ENCODE measurements at regions not wholly inside any gene's neighbourhood (a gene's known extent, or its start where the extent isn't known, plus 50 kb on each side); places are given as distances from the start of the nearest gene placed in this dataset.

- dilution Hi-C loops (cut with HindIII; ENCODE audit: low sequenced_read_pairs, unreplicated experiment): no loop called here
- H2AFZ ChIP-seq (replicated peaks; ENCODE audit: low read length, poor library complexity): no peak overlapping the region
Measured at GRCh38 chr7:54336800-54337199, 205.4 kb upstream of the VSTM2A start.

More at GRCh38 chr7:54336800-54337199, 205.4 kb upstream of the VSTM2A start:
- BruUV-seq (replicated peaks): no TSS peak
- Histone ChIP-seq H3K18ac (ENCODE audit: low read depth, low read length) (no peak overlapping the region), H3K27ac (ENCODE audit: insufficient read depth, low read length) (no peak overlapping the region), H4K20me1 (ENCODE audit: insufficient read depth, low read length) (no peaks in the 10 kb centered on the region), H3K4ac (ENCODE audit: low read depth, low read length) (no peak overlapping the region), H2AK5ac (ENCODE audit: low read depth, low read length) (no peak overlapping the region), H2AK9ac (replicated peaks; ENCODE audit: low read depth, low read length, poor library complexity) (no peak overlapping the region), H3K27me3 (ENCODE audit: control insufficient read depth, insufficient read depth, low read length) (no peaks in the 10 kb centered on the region), H3K9me3 (ENCODE audit: control insufficient read depth, insufficient read depth, low read length) (peaks cover 2% of the 10 kb centered on the region; the same call in 1 of the 2 replicates), H3K14ac (replicated peaks; ENCODE audit: low read depth, low read length) (no peak overlapping the region), H3K56ac (ENCODE audit: extremely low read depth, insufficient read depth, low read length) (no peak overlapping the region), H3K4me3 (ENCODE audit: insufficient read depth, low read depth, low read length) (no peak overlapping the region), H2BK20ac (ENCODE audit: low read depth, low read length) (no peak overlapping the region), H3K23ac (ENCODE audit: low read depth, low read length) (no peak overlapping the region), H2BK120ac (ENCODE audit: low read depth, low read length) (no peak overlapping the region), H4K8ac (ENCODE audit: low read depth in 2 of 2, low read length in 2 of 2) (no peak overlapping the region), H3K79me1 (ENCODE audit: low read depth in 1 of 2, low read length in 2 of 2) (no peaks in the 10 kb centered on the region), H2BK15ac (ENCODE audit: low read depth, low read length) (no peak overlapping the region), H3K9me1 (ENCODE audit: insufficient read depth, low read length) (no peaks in the 10 kb centered on the region), H3K36me3 (ENCODE audit: control insufficient read depth, insufficient read depth, low read length) (no peaks in the 10 kb centered on the region), H3K9ac (ENCODE audit: low read depth, low read length) (no peak overlapping the region), H3K4me1 (ENCODE audit: control insufficient read depth, insufficient read depth, low read length) (no peaks in the 10 kb centered on the region), H4K91ac (ENCODE audit: insufficient read depth, low read depth, low read length) (no peak overlapping the region), H4K5ac (ENCODE audit: low read depth, low read length) (no peak overlapping the region), H2BK5ac (ENCODE audit: low read depth, low read length, poor library complexity, severe bottlenecking) (no peak overlapping the region), H3K4me2 (ENCODE audit: low read depth, low read length) (no peak overlapping the region)
- WGBS, 2 experiments (ENCODE audit: extremely low coverage in 2 of 2, insufficient read length in 1 of 2): no CpG with 5 or more reads among the region's 2 CpGs
- ATAC-seq (ENCODE audit: low read depth): no peak
- no peak for DNase-seq
- in situ Hi-C loops (cut with MboI; ENCODE audit: low sequenced_read_pairs) (loop anchor here (10.0 kb wide), 1 partner anchor 102 kb away; no protein-coding TSS in a partner anchor), intact Hi-C loops (cut with micrococcal nuclease) (loop anchor here (10.0 kb wide), 1 partner anchor 92 kb away; no protein-coding TSS in a partner anchor)
- ChIA-PET CTCF (no interaction called here), POLR2A (ENCODE audit: unreplicated experiment) (no interaction called here)
- no peak for TF ChIP-seq RCOR1 (IDR thresholded peaks at IDR 0.05; ENCODE audit: insufficient replicate concordance, low read length)
- no peak for TF ChIP-seq RFX5 (IDR thresholded peaks at IDR 0.05; ENCODE audit: low read depth, low read length)
- no peak for TF ChIP-seq POLR2A (IDR thresholded peaks at IDR 0.05; ENCODE audit: low read depth, low read length)
- no peak for TF ChIP-seq CEBPB (IDR thresholded peaks at IDR 0.05; ENCODE audit: low read depth, low read length)
- TF ChIP-seq, protein P1, sequence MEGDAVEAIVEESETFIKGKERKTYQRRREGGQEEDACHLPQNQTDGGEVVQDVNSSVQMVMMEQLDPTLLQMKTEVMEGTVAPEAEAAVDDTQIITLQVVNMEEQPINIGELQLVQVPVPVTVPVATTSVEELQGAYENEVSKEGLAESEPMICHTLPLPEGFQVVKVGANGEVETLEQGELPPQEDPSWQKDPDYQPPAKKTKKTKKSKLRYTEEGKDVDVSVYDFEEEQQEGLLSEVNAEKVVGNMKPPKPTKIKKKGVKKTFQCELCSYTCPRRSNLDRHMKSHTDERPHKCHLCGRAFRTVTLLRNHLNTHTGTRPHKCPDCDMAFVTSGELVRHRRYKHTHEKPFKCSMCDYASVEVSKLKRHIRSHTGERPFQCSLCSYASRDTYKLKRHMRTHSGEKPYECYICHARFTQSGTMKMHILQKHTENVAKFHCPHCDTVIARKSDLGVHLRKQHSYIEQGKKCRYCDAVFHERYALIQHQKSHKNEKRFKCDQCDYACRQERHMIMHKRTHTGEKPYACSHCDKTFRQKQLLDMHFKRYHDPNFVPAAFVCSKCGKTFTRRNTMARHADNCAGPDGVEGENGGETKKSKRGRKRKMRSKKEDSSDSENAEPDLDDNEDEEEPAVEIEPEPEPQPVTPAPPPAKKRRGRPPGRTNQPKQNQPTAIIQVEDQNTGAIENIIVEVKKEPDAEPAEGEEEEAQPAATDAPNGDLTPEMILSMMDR (conservative IDR thresholded peaks at IDR 0.05; ENCODE audit: low read depth, low read length): no peak
- TF ChIP-seq USF2 (IDR thresholded peaks at IDR 0.05; ENCODE audit: low read depth, low read length): no peak
- TF ChIP-seq MAFK (IDR thresholded peaks at IDR 0.05; ENCODE audit: low read depth, low read length): no peak
- no peak for TF ChIP-seq CHD1 (IDR thresholded peaks at IDR 0.05; ENCODE audit: low read depth, low read length)
- no peak for TF ChIP-seq RAD21 (IDR thresholded peaks at IDR 0.05; ENCODE audit: low read length)
- TF ChIP-seq FOS (IDR thresholded peaks at IDR 0.05; ENCODE audit: low read depth, low read length): no peak
- no peak for TF ChIP-seq SMC3 (IDR thresholded peaks at IDR 0.05; ENCODE audit: low read depth, low read length)
- no peak for TF ChIP-seq MAZ (IDR thresholded peaks at IDR 0.05; ENCODE audit: borderline replicate concordance, low read depth, low read length)
- no peak for TF ChIP-seq BHLHE40 (IDR thresholded peaks at IDR 0.05; ENCODE audit: low read depth, low read length)
